ENCODE measurements at regions not wholly inside any gene's neighbourhood (a gene's known extent, or its start where the extent isn't known, plus 50 kb on each side); places are given as distances from the start of the nearest gene placed in this dataset.

DNA sequence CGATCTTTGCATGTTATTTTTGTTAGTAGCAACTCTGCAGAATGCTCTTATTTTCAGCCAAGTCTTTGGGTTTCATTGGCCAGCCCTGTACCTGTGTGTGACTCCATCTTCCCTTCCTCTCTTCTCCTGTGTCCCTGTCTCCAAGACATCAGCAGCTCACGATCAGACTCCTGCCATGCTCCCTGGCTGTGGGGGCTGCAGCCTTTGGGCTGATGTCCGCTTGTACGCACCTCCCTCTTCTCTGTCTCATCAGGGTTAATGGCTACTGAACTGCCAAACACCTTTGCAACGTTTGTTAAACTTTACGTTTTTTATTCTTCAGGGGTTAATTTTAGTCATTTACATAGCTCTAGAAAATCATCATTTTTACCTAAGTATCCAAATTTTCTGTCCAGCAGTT lies 103.5 kb upstream of the RET start:
- Histone ChIP-seq H3K27me3 (ENCODE audit: control insufficient read depth, insufficient read depth, low read length) (no peaks in the 10 kb centered on the region), H3K4me1 (ENCODE audit: control insufficient read depth, insufficient read depth, low read length) (0 out of 2 replicates have a peak, but pooled peaks cover 2% of the 10 kb centered on the region), H3K9me3 (ENCODE audit: control insufficient read depth, insufficient read depth, low read depth, low read length) (no peaks in the 10 kb centered on the region), H3K36me3 (ENCODE audit: control insufficient read depth, insufficient read depth, low read length) (no peaks in the 10 kb centered on the region), H3K27ac (ENCODE audit: low read length) (no peak overlapping the region), H3K4me3 (ENCODE audit: low read depth in 2 of 2, low read length in 2 of 2) (no peak overlapping the region)
- CTCF ChIA-PET = no interaction called here
- intact Hi-C loops (cut with micrococcal nuclease; ENCODE audit: unreplicated experiment) (no loop called here), in situ Hi-C loops (cut with HindIII; ENCODE audit: low pct_unique_long_range_greater_than_20kb, low sequenced_read_pairs) (no loop called here)
- ATAC-seq = no peak
- DNase-seq (ENCODE audit: low read depth, low spot score) = no peak
- TF ChIP-seq POLR2AphosphoS5 (IDR thresholded peaks at IDR 0.05; ENCODE audit: low read depth, low read length) = no peak
- no peak for TF ChIP-seq TCF7L2 (IDR thresholded peaks at IDR 0.05; ENCODE audit: low read depth, low read length)
- TF ChIP-seq, protein P1, sequence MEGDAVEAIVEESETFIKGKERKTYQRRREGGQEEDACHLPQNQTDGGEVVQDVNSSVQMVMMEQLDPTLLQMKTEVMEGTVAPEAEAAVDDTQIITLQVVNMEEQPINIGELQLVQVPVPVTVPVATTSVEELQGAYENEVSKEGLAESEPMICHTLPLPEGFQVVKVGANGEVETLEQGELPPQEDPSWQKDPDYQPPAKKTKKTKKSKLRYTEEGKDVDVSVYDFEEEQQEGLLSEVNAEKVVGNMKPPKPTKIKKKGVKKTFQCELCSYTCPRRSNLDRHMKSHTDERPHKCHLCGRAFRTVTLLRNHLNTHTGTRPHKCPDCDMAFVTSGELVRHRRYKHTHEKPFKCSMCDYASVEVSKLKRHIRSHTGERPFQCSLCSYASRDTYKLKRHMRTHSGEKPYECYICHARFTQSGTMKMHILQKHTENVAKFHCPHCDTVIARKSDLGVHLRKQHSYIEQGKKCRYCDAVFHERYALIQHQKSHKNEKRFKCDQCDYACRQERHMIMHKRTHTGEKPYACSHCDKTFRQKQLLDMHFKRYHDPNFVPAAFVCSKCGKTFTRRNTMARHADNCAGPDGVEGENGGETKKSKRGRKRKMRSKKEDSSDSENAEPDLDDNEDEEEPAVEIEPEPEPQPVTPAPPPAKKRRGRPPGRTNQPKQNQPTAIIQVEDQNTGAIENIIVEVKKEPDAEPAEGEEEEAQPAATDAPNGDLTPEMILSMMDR (IDR thresholded peaks at IDR 0.05) = no peak
- no peak for TF ChIP-seq SIN3A (IDR thresholded peaks at IDR 0.05; ENCODE audit: borderline replicate concordance, insufficient read depth, low read depth, low read length)
- no peak for TF ChIP-seq REST (IDR thresholded peaks at IDR 0.05; ENCODE audit: insufficient read depth in 1 of 2, low read depth in 2 of 2, low read length in 1 of 2)
- POLR2A ChIA-PET = no interaction called here
- no TSS peak for BruUV-seq (replicated peaks)

- Histone ChIP-seq H3K27ac (ENCODE audit: low read length) (no peak overlapping the region), H3K9me3 (ENCODE audit: control insufficient read depth, insufficient read depth, low read depth, low read length) (no peaks in the 10 kb centered on the region), H3K27me3 (ENCODE audit: control insufficient read depth, insufficient read depth, low read length) (no peaks in the 10 kb centered on the region), H3K36me3 (ENCODE audit: control insufficient read depth, insufficient read depth, low read length) (no peaks in the 10 kb centered on the region), H3K4me1 (ENCODE audit: control insufficient read depth, insufficient read depth, low read length) (0 out of 2 replicates have a peak, but pooled peaks cover 2% of the 10 kb centered on the region), H3K4me3 (ENCODE audit: low read depth in 2 of 2, low read length in 2 of 2) (no peak overlapping the region)
- no peak for ATAC-seq
- TF ChIP-seq POLR2AphosphoS5 (IDR thresholded peaks at IDR 0.05; ENCODE audit: low read depth, low read length) = no peak
- no peak for TF ChIP-seq TCF7L2 (IDR thresholded peaks at IDR 0.05; ENCODE audit: low read depth, low read length)
- TF ChIP-seq, protein P1 (IDR thresholded peaks at IDR 0.05) = no peak
- no peak for TF ChIP-seq REST (IDR thresholded peaks at IDR 0.05; ENCODE audit: insufficient read depth in 1 of 2, low read depth in 2 of 2, low read length in 1 of 2)
- no peak for TF ChIP-seq SIN3A (IDR thresholded peaks at IDR 0.05; ENCODE audit: borderline replicate concordance, insufficient read depth, low read depth, low read length)
- intact Hi-C loops (cut with micrococcal nuclease; ENCODE audit: unreplicated experiment) (no loop called here), in situ Hi-C loops (cut with HindIII; ENCODE audit: low pct_unique_long_range_greater_than_20kb, low sequenced_read_pairs) (no loop called here)
- ChIA-PET POLR2A (no interaction called here), CTCF (no interaction called here)
- DNase-seq (ENCODE audit: low read depth, low spot score) = no peak
- no TSS peak for BruUV-seq (replicated peaks)
Observed at GRCh38 chr10:42973870-42974692, 102.8 kb upstream of the RET start.
